Thyroid gland (tissue), 4 donors: ENCODE measurements at regions not wholly inside any gene's neighbourhood (a gene's known extent, or its start where the extent isn't known, plus 50 kb on each side); places are given as distances from the start of the nearest gene placed in this dataset.

Experiments
- POLR2A ChIP-seq, 2 donors: fragments of 450-650 bp; IDR thresholded peaks; one replicate each; pipeline ENCODE4 v1.6.1; 2017; ENCODE audit warnings: antibody characterized with exemption in 2 of 2, mild to moderate bottlenecking in 2 of 2, moderate library complexity in 1 of 2
- TF ChIP-seq, protein P1 (sequence below), 6 experiments: fragments of 200-600 bp in 3 of 6; fragments of 450-650 bp in 3 of 6; sonication (generic) in 3 of 6; IDR thresholded peaks; one replicate each; pipeline ENCODE4 v1.5.1; 2016 to 2019; ENCODE audit warnings: antibody characterized with exemption in 6 of 6, mild to moderate bottlenecking in 2 of 6, inconsistent platforms in 1 of 6, moderate library complexity in 1 of 6

DNA sequence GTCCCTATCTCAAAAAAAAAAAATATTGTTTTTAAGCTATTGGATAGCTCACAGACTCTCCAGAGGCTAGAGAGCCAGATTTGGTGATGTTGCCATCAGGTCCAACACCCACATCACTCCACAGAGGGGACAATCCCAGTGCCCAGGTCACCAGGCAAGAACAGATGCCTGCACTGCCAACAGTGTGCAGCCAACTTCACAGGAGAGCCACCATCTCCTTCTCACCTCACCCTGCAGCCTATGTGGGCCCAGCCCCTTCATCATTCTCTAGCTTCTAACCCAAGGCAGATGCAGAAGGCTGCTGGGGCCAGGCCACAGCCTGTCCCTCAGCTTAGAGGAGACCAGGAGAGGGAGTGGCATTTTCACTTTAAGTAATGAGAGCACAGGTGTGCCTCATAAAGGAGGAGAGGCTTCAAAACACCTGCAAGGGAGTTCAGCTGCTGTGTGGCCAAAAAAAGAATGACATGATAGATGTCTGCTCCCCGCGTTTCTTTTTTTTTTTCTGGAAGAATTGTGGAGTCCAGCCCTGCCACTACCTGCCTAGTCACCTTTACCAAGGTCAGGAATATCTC, 98.0 kb upstream of the ZSWIM2 start:
- TF ChIP-seq, protein P1, sequence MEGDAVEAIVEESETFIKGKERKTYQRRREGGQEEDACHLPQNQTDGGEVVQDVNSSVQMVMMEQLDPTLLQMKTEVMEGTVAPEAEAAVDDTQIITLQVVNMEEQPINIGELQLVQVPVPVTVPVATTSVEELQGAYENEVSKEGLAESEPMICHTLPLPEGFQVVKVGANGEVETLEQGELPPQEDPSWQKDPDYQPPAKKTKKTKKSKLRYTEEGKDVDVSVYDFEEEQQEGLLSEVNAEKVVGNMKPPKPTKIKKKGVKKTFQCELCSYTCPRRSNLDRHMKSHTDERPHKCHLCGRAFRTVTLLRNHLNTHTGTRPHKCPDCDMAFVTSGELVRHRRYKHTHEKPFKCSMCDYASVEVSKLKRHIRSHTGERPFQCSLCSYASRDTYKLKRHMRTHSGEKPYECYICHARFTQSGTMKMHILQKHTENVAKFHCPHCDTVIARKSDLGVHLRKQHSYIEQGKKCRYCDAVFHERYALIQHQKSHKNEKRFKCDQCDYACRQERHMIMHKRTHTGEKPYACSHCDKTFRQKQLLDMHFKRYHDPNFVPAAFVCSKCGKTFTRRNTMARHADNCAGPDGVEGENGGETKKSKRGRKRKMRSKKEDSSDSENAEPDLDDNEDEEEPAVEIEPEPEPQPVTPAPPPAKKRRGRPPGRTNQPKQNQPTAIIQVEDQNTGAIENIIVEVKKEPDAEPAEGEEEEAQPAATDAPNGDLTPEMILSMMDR (IDR thresholded peaks at IDR 0.05) = no peak
- no peak for TF ChIP-seq POLR2A (IDR thresholded peaks at IDR 0.05)
